Osteocyte (in vitro differentiated cells): ENCODE measurements at regions not wholly inside any gene's neighbourhood (a gene's known extent, or its start where the extent isn't known, plus 50 kb on each side); places are given as distances from the start of the nearest gene placed in this dataset.

Experiments
- DNase-seq: peaks from one replicate; pipeline ENCODE4 v3.0.0; 2021; ENCODE audit warnings: mixed read lengths; ENCODE audit not compliant: unreplicated experiment; ENCODE audit errors: extremely low spot score
- H3K27ac Mint-ChIP-seq: one replicate; pipeline ENCODE4 v1.8.0; 2021; ENCODE audit warnings: mild to moderate bottlenecking, mixed read lengths; ENCODE audit not compliant: unreplicated experiment
- H3K27me3 Mint-ChIP-seq: one replicate; pipeline ENCODE4 v1.8.0; 2021; ENCODE audit warnings: mixed read lengths; ENCODE audit not compliant: unreplicated experiment
- H3K36me3 Mint-ChIP-seq: one replicate; pipeline ENCODE4 v1.8.0; 2021; ENCODE audit warnings: mixed read lengths; ENCODE audit not compliant: unreplicated experiment
- H3K4me1 Mint-ChIP-seq: one replicate; pipeline ENCODE4 v1.8.0; 2021; ENCODE audit warnings: mixed read lengths; ENCODE audit not compliant: unreplicated experiment
- H3K4me3 Mint-ChIP-seq: one replicate; pipeline ENCODE4 v1.8.0; 2021; ENCODE audit warnings: mild to moderate bottlenecking, moderate library complexity, mixed read lengths; ENCODE audit not compliant: unreplicated experiment
- H3K9me3 Mint-ChIP-seq: one replicate; pipeline ENCODE4 v1.8.0; 2021; ENCODE audit warnings: mixed read lengths; ENCODE audit not compliant: unreplicated experiment
- CTCF ChIP-seq: fragments of 200-600 bp; sonication (generic); IDR thresholded peaks from 2 replicates; pipeline ENCODE4 v1.5.0; 2021; ENCODE audit warnings: antibody characterized with exemption, mild to moderate bottlenecking, moderate library complexity

- DNase-seq: peak; percentile 73
- no peaks in the 10 kb centered on the region for H3K36me3 Mint-ChIP-seq
- H3K9me3 Mint-ChIP-seq: no peaks in the 10 kb centered on the region
- no peak overlapping the region for H3K27ac Mint-ChIP-seq
- peaks cover 65% of the 10 kb centered on the region for H3K27me3 Mint-ChIP-seq
- TF ChIP-seq CTCF: no peak
- H3K4me1 Mint-ChIP-seq: peaks cover 2% of the 10 kb centered on the region
- no peak overlapping the region for H3K4me3 Mint-ChIP-seq
Observed at GRCh38 chr20:57869951-57870315, 160.1 kb upstream of the PMEPA1 start.

GRCh38 chr20:57869291-57869950 lies 159.6 kb upstream of the PMEPA1 start:
- Mint-ChIP-seq H3K4me3 (no peak overlapping the region), H3K27ac (no peak overlapping the region), H3K4me1 (peaks cover 2% of the 10 kb centered on the region), H3K36me3 (no peaks in the 10 kb centered on the region), H3K27me3 (peaks cover 67% of the 10 kb centered on the region), H3K9me3 (peaks cover under 1% of the 10 kb centered on the region)
- TF ChIP-seq CTCF: no peak
- peak; percentile 68 for DNase-seq

- Mint-ChIP-seq H3K9me3 (peaks cover 9% of the 10 kb centered on the region), H3K4me1 (peaks cover 2% of the 10 kb centered on the region), H3K4me3 (no peak overlapping the region), H3K27me3 (peaks cover 74% of the 10 kb centered on the region), H3K36me3 (no peaks in the 10 kb centered on the region), H3K27ac (no peak overlapping the region)
- TF ChIP-seq CTCF: no peak
- peak; percentile 72 for DNase-seq
Observed at GRCh38 chr20:57868310-57868709, 158.5 kb upstream of the PMEPA1 start.

GRCh38 chr20:57867807-57868206 lies 158.0 kb upstream of the PMEPA1 start:
- H3K36me3 Mint-ChIP-seq: no peaks in the 10 kb centered on the region
- peaks cover 9% of the 10 kb centered on the region for H3K9me3 Mint-ChIP-seq
- no peak for TF ChIP-seq CTCF
- peak; percentile 67 for DNase-seq
- no peak overlapping the region for H3K27ac Mint-ChIP-seq
- peaks cover 75% of the 10 kb centered on the region for H3K27me3 Mint-ChIP-seq
- H3K4me1 Mint-ChIP-seq: peaks cover 2% of the 10 kb centered on the region
- H3K4me3 Mint-ChIP-seq: no peak overlapping the region

- H3K27me3 Mint-ChIP-seq: peaks cover 75% of the 10 kb centered on the region
- TF ChIP-seq CTCF: no peak
- H3K4me3 Mint-ChIP-seq: no peak overlapping the region
- DNase-seq: peak; percentile 60
- peaks cover 2% of the 10 kb centered on the region for H3K4me1 Mint-ChIP-seq
- H3K36me3 Mint-ChIP-seq: no peaks in the 10 kb centered on the region
- no peak overlapping the region for H3K27ac Mint-ChIP-seq
- H3K9me3 Mint-ChIP-seq: peaks cover 9% of the 10 kb centered on the region
Observed at GRCh38 chr20:57867181-57867803, 157.5 kb upstream of the PMEPA1 start.
